NT2/D1 (cell line): ENCODE measurements at regions not wholly inside any gene's neighbourhood (a gene's known extent, or its start where the extent isn't known, plus 50 kb on each side); places are given as distances from the start of the nearest gene placed in this dataset.

Source experiments
- YY1 ChIP-seq: IDR thresholded peaks from 2 replicates; pipeline ENCODE4 v1.6.1; 2011; ENCODE audit not compliant: insufficient read length, insufficient read depth
- ZNF274 ChIP-seq: IDR thresholded peaks from 2 replicates; pipeline ENCODE4 v1.6.1; 2011; ENCODE audit warnings: mild to moderate bottlenecking, low read depth, low read length

DNA sequence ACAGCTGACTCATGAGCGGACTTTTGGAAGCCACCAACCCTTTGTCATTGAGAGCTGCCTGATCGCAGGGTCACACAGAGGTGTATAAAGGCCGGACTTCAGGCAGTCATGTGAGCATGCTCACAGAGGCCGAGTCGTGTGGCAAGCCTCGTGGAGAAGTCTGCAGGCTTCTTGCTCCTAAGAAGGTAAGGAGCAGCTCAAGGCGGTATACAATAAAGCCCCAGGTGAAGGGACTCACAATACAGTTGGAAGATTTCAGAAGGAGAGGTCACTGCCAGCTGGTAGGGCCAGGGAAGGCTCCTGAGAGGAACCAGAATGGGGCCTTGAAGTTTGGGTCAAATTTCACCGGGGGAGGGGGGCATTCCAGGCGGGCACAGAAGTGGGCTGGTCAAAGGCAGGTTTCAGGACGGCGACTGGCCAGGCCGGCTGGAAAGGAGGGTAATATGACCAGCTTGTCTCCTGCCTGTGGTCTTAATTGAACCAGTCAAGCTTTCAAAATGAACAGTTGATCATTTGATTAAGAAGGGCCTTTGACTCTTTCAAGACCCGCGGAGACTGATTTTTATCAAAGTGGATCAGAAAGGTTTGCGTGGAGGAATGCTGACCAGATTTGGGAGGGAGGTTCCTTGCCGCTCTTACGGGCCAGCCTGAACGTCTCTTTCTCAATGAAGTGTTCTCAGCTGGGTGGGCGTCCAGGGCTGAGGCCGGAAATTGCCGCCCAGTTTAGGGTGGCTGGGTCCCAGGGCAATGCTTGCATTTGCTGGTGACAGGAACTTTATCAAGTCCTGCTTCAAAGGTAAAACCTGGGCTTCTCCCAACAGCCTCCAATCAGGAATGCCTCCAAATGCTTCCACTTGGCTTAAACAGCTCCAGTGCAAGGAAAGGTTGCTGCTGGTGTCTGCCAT, 178.6 kb downstream of the EMX2 start:
- TF ChIP-seq YY1: no peak
- no peak for TF ChIP-seq ZNF274
